Spleen (tissue), 7 donors: ENCODE measurements at regions not wholly inside any gene's neighbourhood (a gene's known extent, or its start where the extent isn't known, plus 50 kb on each side); places are given as distances from the start of the nearest gene placed in this dataset.

Source experiments
- POLR2A ChIP-seq, 3 donors: fragments of 450-650 bp; IDR thresholded peaks; one replicate each; pipeline ENCODE4 v1.5.1; 2017; ENCODE audit warnings: antibody characterized with exemption in 3 of 3, mild to moderate bottlenecking in 1 of 3
- POLR2AphosphoS5 ChIP-seq, 3 donors: sonication (generic); formaldehyde crosslinking; IDR thresholded peaks; one replicate each; pipeline ENCODE4 v1.5.1; 2017; ENCODE audit warnings: antibody characterized with exemption in 3 of 3
- TF ChIP-seq, protein P1 (sequence below), 11 experiments: fragments of 200-600 bp in 7 of 11; fragments of 450-650 bp in 4 of 11; sonication (generic) in 4 of 11; IDR thresholded peaks in 8 of 11; conservative IDR thresholded peaks in 3 of 11; 1 replicate in 7 of 11; 2 replicates in 4 of 11; pipeline versions ENCODE4 v1.4.0 to v1.8.0; 2016 to 2021; ENCODE audit warnings: antibody characterized with exemption in 11 of 11, inconsistent platforms in 4 of 11, mild to moderate bottlenecking in 1 of 11
- donor health status: DM: no; HTN: no; CAD: no; lungs with moderate emphysema.
- donor health status: DM: no; HTN: no; CAD: no.
- donor health status: DM: no; HTN: no; CAD: no.

DNA sequence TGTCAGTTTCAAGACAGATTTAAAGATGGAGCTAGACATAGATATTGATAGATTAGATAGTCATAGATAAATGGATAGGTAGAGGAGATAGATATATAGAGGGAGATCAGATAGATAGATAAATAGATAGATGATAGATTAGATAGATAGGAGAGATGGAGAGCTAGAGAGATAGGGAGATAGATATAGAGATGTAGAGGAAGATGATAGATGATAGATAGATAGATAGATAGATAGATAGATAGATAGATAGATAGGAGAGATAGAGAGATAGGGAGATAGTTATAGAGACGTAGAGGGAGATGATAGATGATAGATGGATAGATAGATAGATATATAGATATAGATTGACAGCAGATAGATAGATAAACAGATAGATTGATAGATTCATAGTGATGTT lies 1038.8 kb upstream of the AUTS2 start:
- TF ChIP-seq, protein P1, sequence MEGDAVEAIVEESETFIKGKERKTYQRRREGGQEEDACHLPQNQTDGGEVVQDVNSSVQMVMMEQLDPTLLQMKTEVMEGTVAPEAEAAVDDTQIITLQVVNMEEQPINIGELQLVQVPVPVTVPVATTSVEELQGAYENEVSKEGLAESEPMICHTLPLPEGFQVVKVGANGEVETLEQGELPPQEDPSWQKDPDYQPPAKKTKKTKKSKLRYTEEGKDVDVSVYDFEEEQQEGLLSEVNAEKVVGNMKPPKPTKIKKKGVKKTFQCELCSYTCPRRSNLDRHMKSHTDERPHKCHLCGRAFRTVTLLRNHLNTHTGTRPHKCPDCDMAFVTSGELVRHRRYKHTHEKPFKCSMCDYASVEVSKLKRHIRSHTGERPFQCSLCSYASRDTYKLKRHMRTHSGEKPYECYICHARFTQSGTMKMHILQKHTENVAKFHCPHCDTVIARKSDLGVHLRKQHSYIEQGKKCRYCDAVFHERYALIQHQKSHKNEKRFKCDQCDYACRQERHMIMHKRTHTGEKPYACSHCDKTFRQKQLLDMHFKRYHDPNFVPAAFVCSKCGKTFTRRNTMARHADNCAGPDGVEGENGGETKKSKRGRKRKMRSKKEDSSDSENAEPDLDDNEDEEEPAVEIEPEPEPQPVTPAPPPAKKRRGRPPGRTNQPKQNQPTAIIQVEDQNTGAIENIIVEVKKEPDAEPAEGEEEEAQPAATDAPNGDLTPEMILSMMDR (IDR thresholded peaks at IDR 0.05 in 8 of 11, conservative IDR thresholded peaks at IDR 0.05 in 3 of 11) = no peak
- no peak for TF ChIP-seq POLR2A (IDR thresholded peaks at IDR 0.05)
- TF ChIP-seq POLR2AphosphoS5 (IDR thresholded peaks at IDR 0.05) = no peak
